SIG-M5 treated with dmso at 0.1 percent for 504 hours (cell line): ENCODE measurements at regions not wholly inside any gene's neighbourhood (a gene's known extent, or its start where the extent isn't known, plus 50 kb on each side); places are given as distances from the start of the nearest gene placed in this dataset.
A peak's percentile ranks its signal among the peaks of the same experiment; 100 is the strongest.

Source experiments
- DNase-seq: peaks from one replicate; lab custom pipeline; 2025; ENCODE audit not compliant: unreplicated experiment; lab: John Stamatoyannopoulos, UW

DNA sequence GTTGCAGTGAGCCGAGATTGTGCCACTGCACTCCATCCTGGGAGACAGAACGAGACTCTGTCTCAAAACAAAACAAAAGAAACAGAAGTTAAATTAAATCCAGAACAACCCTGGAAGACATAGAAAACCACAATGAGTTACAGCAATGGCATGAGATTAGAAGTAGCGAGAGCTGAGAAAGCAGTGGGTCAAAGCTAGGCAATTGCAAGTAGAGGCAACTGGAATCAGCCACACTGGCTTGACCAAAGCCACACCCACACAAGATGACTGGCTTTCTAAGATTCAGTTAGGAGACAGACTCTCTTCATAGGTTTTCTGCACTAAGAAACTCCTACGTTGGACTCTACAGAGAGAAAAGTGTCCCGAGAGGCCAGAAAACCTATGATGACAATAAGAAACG lies 443.0 kb downstream of the GPM6A start:
- no peak for DNase-seq

DNA sequence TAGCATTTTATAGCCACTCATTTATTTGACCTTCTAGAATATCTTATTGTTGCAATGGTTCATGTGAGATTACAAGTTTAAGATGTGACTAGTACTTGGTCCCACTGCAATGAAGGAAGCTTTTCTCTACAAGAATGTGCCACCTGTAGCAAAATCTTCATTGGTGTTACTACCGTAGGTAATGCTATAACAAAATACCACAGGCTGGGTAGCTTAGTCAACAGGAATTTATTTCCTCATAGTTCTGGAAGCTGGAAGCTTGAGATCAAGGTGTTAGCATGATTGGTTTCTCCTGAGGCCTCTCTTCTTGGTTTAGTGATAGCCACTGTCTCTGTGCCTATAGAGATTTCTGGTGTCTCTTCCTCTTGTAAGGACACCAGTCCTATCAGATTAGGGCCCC lies 441.0 kb downstream of the GPM6A start:
- no peak for DNase-seq

DNA sequence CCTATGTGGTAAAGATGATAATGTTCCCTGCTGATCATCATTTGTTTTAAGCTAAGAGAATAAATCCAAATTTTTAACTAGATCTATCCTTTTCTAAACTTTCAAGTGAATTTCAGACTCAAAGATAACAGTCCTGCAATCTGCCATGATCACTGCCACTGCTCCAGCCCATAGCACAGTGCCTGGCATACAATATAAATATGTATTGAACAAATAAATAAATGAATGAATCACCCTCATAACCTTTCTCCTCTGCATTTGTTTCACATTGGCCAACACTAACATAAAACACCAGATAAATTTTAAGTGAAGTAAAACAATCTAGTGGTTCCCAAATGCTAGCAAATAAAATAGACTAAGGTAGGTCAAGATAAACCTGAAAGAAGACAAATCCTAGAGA lies 439.0 kb downstream of the GPM6A start:
- no peak for DNase-seq

- no peak for DNase-seq
Measured at GRCh38 chr4:175374459-175374858, 437.6 kb downstream of the GPM6A start.

- DNase-seq, result no peak
Measured at GRCh38 chr4:175376287-175376977, 435.6 kb downstream of the GPM6A start.

DNA sequence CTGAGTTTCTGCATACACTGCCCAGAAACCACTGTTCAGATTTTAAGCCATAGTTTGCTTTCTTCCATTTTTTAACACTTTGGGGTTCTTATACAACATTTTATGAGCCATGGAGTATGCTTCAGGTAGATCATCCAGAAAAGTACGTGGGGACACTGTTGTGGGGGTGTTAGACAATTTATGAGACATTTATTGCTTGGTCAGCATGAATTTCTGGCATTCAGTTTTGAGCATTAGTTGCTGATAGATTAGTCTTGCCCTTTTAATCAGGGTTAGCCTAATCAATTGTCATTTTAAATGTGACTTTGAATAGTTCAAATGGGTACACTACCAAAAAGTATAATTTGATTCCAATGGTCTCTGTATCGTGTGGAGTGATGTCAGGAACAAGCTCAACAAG lies 434.9 kb downstream of the GPM6A start:
- no peak for DNase-seq

DNA sequence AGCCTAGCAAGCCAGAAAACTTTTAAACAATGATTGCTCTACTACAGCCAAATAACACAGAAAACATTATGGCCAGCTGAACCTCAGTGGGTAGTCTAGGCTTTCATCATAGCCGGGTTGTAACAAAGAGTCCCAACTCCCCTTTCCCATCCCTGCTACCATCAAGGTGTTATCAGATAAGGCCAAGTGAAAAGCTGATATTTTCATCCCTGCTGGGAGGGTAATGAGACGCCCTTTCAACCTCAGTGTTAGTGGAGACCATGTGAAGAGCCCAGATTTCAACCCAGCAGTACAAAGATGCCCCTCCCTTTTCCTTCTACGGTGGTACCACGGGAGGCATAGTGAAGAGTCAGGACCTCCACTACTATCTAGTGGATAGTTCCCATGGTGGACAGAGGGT lies 433.7 kb downstream of the GPM6A start:
- DNase-seq, result no peak

DNA sequence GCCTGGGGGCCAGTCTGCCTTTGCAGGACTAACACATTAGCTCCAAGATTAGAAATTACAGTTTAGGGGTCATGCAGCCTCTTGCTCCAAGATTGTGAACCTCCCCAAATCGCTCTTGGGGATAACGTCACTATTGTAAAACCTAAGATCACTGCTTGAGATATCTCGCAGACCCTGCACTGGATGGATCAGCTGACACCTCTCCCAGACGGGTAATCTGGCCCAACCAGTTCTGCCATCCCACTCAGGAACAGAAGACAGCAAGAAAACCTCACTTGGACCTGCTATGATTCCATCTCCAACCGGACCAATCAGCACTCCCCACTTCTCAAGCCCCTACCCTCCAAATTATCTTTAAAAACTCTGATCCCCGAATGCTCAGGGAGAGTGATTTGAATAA lies 431.2 kb downstream of the GPM6A start:
- DNase-seq, result no peak

- DNase-seq, result no peak
Measured at GRCh38 chr4:175385797-175386196, 426.3 kb downstream of the GPM6A start.

GRCh38 chr4:175386776-175387507 lies 425.1 kb downstream of the GPM6A start:
- no peak for DNase-seq

DNA sequence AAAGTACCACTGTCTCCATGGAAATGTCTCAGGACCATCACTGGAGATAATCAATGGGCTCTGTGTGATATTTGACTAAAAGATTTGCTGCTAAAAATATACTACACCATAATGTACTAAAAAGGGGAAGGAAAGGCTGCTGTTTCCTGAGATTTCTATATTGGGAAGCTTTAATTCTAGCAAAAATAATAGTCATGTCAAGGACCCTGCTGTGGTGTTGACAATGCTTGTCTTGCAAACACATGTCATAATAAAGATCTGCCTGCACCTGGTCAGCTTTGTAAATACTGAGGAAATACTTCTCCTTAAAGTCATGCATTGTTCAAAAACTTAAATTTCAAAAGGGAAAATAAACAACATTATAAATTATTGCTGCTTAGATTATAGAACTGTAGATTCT lies 417.9 kb downstream of the GPM6A start:
- DNase-seq, result no peak

DNA sequence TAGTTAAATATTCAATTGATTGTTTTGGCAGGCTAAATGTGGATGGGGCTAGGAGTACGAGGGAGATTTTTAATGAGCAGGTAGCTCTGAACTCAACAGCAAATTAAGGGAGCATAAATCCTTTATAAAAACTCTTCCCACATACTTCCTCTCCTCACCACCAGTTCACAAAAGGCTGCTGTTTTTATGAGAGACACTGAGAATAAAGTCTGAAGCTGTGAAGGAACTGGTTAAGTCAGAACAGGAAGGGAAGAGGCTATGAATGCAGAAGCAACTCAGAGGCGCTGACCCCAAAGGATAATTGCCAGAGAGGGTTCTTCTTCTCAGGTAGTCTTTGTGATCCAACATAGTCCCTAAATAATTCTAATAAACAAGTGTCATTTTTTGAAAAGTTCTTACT lies 406.1 kb downstream of the GPM6A start:
- no peak for DNase-seq

DNA sequence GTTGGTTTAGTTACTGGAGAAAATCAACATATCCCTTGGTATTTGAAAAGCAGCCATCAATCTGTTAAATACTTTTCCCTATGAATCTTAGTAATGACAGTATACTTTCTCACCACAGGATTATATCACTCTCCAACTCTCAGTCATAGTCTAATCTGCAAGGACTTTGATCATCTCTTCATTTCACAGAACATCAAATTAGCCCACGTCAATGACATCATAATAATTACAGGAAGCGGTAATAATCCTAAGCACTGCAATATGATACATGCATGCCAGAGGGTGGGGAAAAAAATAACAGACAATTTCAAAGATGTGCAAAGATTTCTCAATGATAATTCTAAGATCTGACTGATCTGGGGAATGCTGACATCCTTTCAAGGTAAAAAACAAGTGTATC lies 404.1 kb downstream of the GPM6A start:
- DNase-seq, result no peak

GRCh38 chr4:175411251-175411650 lies 400.8 kb downstream of the GPM6A start:
- DNase-seq, result no peak

DNA sequence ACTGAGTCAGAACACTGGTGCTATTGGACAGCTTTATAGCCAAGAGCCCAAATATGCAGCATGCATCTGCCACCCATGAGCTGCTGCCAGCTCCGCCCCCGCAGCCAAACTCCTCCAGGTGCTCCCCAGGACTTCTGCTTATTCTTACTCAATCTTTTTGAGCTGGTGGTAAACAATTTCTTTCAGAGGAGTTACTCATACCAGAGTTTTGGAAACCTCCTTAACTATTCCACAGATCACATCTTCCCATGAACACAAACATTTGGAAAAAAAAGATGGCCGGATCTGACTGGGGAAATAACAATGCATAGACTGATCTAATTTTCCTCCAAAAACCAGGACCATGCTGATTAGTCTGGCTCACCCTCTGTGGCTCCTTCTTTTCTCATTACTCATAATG lies 399.9 kb downstream of the GPM6A start:
- DNase-seq, result no peak

DNA sequence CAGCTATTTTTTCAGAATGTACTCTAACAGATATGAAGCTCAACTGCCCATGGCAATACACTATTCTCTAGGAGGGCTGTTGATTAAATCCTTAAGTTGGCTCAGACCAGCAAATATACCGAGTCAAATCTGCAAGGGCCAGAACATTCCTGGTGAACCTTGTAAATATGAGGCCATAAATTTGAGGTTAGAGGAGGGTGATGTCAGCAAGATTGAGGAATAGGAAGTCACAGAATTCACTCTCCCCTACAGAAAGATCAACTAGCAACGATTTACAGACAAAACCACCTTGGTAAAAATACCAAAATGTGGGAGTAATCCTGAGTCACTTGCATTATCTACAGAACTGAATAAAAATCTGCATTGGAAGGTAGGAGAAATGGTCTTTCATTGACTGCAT lies 399.3 kb downstream of the GPM6A start:
- no peak for DNase-seq

DNA sequence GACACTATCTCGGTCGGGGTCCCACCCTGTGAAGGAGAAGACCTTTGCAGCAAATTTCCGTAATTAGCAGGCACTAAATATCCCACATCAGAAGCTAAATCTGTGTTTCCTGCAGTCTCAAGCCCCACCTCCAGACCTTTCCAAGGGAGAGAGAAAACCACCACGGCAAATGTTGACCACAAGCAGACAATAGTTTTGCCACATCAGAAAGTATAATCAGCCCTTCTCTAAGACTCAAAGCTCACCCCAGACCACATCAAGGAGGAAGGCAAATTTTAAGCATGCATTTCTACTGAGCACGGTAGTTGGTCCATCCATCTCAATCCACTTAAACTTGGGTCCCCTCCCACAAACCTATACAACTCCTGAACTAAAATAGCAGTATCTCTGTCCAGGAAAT lies 398.5 kb downstream of the GPM6A start:
- DNase-seq, result no peak

DNA sequence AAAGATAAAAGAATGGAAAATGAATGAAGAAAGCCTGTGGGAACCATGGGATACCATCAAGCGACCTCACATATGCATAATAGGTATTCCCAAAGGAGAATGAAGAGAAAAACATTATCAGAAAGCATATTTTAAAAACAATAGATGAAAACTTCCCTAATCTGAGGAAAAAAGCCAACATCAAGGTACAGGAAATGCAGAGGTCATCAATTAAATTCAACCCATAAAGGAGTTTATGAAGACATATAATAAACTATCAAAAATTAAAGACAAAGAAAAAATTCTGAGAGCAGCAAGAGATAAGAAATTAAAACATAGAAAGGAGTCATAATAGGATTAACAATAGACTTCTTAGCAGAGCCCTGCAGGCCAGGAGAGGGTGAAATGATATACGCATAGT lies 397.5 kb downstream of the GPM6A start:
- DNase-seq, result no peak

DNA sequence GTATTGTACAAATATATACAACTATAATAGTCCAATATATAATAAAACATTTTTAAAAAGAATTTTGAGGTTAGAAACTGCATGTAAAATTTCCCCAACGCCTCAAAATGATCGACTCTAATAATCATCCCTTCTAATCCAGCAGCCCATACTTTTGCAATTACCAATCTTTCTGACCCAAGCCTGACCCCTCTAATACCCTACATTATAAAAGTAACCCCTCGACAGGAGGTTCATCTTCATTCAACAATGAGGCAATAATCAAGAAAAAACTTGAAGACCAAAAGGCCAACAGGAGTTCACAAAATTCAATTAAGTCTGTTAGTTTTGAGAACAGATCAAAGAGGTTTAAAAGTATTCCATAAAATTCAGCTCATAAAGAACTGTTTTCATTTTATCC lies 393.5 kb downstream of the GPM6A start:
- no peak for DNase-seq

GRCh38 chr4:175419236-175419718 lies 392.8 kb downstream of the GPM6A start:
- DNase-seq, result peak; percentile 37

DNA sequence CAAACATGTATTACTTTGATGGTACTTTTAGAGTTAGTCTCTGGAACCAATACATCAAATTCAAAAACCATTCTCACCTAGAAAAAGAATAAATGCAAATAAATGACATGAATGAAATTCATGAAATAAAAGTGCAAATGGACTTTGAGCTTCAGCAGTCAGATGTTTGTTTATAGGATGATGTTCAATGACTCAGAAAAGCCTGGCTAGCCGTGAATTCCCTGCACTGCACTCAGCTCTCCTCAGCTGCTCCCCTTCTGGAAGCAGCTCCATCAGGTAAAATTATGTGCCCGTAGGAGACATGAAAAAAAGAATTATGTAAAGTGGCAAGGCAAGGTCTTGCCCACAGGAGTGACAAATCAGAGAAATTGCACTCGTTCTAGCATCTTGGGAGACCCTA lies 390.6 kb downstream of the GPM6A start:
- no peak for DNase-seq

DNA sequence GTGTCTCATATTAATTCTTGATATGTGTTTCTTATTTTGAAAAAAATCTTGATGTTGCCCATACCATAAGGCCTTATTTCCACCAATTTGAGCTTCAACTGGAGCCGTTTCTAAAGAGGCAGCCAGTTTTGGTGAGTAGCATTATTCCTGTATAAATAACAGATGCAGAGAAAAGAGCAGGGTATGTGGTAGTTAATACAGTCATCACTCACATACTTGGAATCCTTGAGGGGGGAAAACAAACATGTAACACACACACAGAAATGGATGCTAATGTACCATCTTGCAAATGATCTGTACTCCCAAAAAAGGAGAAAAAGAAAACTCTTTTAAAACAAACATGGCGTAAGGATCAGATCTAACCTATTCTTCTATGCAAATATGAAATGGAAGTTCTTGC lies 389.7 kb downstream of the GPM6A start:
- no peak for DNase-seq

- DNase-seq, result no peak
Measured at GRCh38 chr4:175424111-175424510, 388.0 kb downstream of the GPM6A start.
